ENCODE measurements at regions not wholly inside any gene's neighbourhood (a gene's known extent, or its start where the extent isn't known, plus 50 kb on each side); places are given as distances from the start of the nearest gene placed in this dataset.

DNA sequence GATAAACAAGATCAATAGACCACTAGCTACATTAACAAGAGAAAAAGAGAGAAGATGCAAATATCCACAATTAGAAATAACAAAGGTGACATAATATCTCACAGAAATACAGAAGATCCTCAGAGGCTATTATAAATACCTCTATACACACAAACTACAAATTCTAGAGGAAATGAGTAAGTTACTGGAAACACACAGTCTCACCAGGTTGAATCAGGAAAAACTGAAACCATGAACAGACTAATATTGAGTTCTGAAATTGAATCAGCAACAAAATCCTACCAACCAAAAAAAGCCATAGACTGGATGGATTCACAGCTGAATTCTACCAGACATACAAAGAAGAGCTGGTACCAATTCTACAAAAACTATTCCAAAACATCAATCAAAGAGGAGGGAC lies 211.8 kb upstream of the CPEB2 start:
- H3K4me3 ChIP-seq, result no peak overlapping the region
- no peak overlapping the region for H3K27ac ChIP-seq
- no peaks in the 10 kb centered on the region for H3K36me3 ChIP-seq
- H3K9me3 ChIP-seq, result peaks cover 4% of the 10 kb centered on the region
- TF ChIP-seq, protein P1, sequence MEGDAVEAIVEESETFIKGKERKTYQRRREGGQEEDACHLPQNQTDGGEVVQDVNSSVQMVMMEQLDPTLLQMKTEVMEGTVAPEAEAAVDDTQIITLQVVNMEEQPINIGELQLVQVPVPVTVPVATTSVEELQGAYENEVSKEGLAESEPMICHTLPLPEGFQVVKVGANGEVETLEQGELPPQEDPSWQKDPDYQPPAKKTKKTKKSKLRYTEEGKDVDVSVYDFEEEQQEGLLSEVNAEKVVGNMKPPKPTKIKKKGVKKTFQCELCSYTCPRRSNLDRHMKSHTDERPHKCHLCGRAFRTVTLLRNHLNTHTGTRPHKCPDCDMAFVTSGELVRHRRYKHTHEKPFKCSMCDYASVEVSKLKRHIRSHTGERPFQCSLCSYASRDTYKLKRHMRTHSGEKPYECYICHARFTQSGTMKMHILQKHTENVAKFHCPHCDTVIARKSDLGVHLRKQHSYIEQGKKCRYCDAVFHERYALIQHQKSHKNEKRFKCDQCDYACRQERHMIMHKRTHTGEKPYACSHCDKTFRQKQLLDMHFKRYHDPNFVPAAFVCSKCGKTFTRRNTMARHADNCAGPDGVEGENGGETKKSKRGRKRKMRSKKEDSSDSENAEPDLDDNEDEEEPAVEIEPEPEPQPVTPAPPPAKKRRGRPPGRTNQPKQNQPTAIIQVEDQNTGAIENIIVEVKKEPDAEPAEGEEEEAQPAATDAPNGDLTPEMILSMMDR (IDR thresholded peaks at IDR 0.05), result no peak
- H3K4me1 ChIP-seq (ENCODE audit: control insufficient read depth in 1 of 2, low read depth in 2 of 2), result no peaks in the 10 kb centered on the region
- ATAC-seq (ENCODE audit: insufficient number of reproducible peaks, low FRiP score, low read depth), result no peak
- no peaks in the 10 kb centered on the region for H3K27me3 ChIP-seq (replicated peaks; ENCODE audit: insufficient read depth)
- no peak for DNase-seq (ENCODE audit: low spot score)

DNA sequence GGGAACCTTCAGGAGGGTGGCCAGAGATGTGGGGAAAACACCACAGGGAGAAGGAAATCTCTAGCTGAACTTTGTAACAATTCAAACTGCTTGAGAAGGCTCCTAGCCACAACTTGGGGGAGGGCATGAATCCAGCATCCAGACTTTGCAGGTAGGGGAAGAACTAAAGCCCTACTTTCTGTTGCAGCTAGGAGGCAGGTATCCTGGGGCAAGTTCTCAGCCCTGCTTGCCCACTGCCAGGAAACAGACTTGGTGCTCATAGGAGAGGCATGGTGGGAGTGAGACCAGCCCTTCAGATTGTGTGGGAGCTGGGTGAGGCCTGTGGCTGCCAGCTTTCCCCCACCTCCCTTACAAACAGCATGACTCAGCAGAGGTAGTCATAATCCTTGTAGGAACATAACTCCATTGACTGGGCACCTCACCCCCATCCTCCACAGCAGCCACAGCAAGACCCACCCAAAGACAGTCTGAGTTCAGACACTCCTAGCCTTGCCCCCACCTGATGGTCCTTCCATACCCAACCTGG lies 209.5 kb upstream of the CPEB2 start:
- Histone ChIP-seq H3K36me3 (no peaks in the 10 kb centered on the region), H3K4me1 (ENCODE audit: control insufficient read depth in 1 of 2, low read depth in 2 of 2) (no peaks in the 10 kb centered on the region), H3K4me3 (no peak overlapping the region), H3K27me3 (replicated peaks; ENCODE audit: insufficient read depth) (no peaks in the 10 kb centered on the region), H3K9me3 (peaks cover 4% of the 10 kb centered on the region), H3K27ac (no peak overlapping the region)
- TF ChIP-seq, protein P1 (IDR thresholded peaks at IDR 0.05), result no peak
- DNase-seq (ENCODE audit: low spot score) (no peak), ATAC-seq (ENCODE audit: insufficient number of reproducible peaks, low FRiP score, low read depth) (no peak)

DNA sequence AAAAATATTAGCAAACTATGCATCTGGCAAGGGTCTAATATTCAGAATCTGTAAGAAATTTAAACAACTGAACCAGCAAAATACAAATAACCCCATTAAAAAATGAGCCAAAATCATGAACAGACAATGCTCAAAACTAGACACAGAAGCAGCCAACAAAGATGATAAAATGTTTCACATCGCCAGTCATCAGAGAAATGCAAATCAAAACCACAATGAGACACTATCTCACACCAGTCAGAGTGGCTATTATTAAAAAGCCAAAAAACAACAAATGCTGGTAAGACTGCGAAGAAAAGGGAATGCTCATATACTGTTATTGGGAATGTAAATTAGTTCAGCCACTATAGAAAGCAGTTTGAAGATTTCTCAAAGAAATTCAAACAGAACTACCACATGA lies 201.3 kb upstream of the CPEB2 start:
- H3K4me1 ChIP-seq (ENCODE audit: control insufficient read depth in 1 of 2, low read depth in 2 of 2), result no peaks in the 10 kb centered on the region
- no peak overlapping the region for H3K27ac ChIP-seq
- H3K9me3 ChIP-seq, result no peaks in the 10 kb centered on the region
- DNase-seq (ENCODE audit: low spot score), result no peak
- TF ChIP-seq, protein P1 (IDR thresholded peaks at IDR 0.05), result no peak
- H3K36me3 ChIP-seq, result no peaks in the 10 kb centered on the region
- H3K27me3 ChIP-seq (replicated peaks; ENCODE audit: insufficient read depth), result no peaks in the 10 kb centered on the region
- ATAC-seq (ENCODE audit: insufficient number of reproducible peaks, low FRiP score, low read depth), result no peak
- no peak overlapping the region for H3K4me3 ChIP-seq

- TF ChIP-seq, protein P1 (IDR thresholded peaks at IDR 0.05), result no peak
- ATAC-seq (ENCODE audit: insufficient number of reproducible peaks, low FRiP score, low read depth), result no peak
- Histone ChIP-seq H3K9me3 (no peaks in the 10 kb centered on the region), H3K27ac (no peak overlapping the region), H3K27me3 (replicated peaks; ENCODE audit: insufficient read depth) (no peaks in the 10 kb centered on the region), H3K4me3 (no peak overlapping the region), H3K36me3 (no peaks in the 10 kb centered on the region), H3K4me1 (ENCODE audit: control insufficient read depth in 1 of 2, low read depth in 2 of 2) (no peaks in the 10 kb centered on the region)
- no peak for DNase-seq (ENCODE audit: low spot score)
These were observed 199.7 kb upstream of the CPEB2 start for GRCh38 chr4:14802596-14802995.

DNA sequence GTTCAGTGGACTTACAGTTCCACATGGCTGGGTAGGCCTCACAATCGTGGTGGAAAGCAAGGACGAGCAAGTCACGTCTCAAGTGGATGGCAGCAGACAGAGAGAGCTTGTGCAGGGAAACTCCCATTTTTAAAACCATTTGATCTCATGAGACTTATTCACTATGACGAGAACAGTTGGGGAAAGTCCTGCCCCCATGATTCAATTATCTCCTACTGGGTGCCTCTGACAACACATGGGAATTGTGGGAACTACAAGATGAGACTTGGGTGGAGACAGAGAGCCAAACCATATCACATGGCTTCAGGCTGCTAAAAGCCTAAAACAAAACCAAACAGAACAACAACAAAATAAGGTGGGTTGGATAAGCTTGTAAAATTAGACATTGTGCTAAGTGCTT lies 194.4 kb upstream of the CPEB2 start:
- Histone ChIP-seq H3K4me1 (ENCODE audit: control insufficient read depth in 1 of 2, low read depth in 2 of 2) (peaks cover 11 to 25% of the 10 kb centered on the region in 2 donors), H3K27me3 (replicated peaks; ENCODE audit: insufficient read depth) (no peaks in the 10 kb centered on the region), H3K36me3 (no peaks in the 10 kb centered on the region), H3K9me3 (no peaks in the 10 kb centered on the region), H3K27ac (no peak overlapping the region), H3K4me3 (no peak overlapping the region)
- DNase-seq (ENCODE audit: low spot score) (no peak), ATAC-seq (ENCODE audit: insufficient number of reproducible peaks, low FRiP score, low read depth) (no peak)
- TF ChIP-seq, protein P1 (IDR thresholded peaks at IDR 0.05), result no peak

Measured in thoracic aorta (tissue), 2 donors.